ENCODE measurements at regions not wholly inside any gene's neighbourhood (a gene's known extent, or its start where the extent isn't known, plus 50 kb on each side); places are given as distances from the start of the nearest gene placed in this dataset.

- no peak for DNase-seq (ENCODE audit: low read depth in 1 of 2, low spot score in 1 of 2)
- no peak overlapping the region for H3K4me3 ChIP-seq
- TF ChIP-seq, protein P1, sequence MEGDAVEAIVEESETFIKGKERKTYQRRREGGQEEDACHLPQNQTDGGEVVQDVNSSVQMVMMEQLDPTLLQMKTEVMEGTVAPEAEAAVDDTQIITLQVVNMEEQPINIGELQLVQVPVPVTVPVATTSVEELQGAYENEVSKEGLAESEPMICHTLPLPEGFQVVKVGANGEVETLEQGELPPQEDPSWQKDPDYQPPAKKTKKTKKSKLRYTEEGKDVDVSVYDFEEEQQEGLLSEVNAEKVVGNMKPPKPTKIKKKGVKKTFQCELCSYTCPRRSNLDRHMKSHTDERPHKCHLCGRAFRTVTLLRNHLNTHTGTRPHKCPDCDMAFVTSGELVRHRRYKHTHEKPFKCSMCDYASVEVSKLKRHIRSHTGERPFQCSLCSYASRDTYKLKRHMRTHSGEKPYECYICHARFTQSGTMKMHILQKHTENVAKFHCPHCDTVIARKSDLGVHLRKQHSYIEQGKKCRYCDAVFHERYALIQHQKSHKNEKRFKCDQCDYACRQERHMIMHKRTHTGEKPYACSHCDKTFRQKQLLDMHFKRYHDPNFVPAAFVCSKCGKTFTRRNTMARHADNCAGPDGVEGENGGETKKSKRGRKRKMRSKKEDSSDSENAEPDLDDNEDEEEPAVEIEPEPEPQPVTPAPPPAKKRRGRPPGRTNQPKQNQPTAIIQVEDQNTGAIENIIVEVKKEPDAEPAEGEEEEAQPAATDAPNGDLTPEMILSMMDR (IDR thresholded peaks at IDR 0.05; ENCODE audit: low read depth, low read length), result no peak
- H3K27me3 ChIP-seq, result no peaks in the 10 kb centered on the region
- no peaks in the 10 kb centered on the region for H3K36me3 ChIP-seq
- H3K9me3 ChIP-seq (ENCODE audit: low read depth), result no peaks in the 10 kb centered on the region
- no peak overlapping the region for H3K27ac ChIP-seq
- no peaks in the 10 kb centered on the region for H3K4me1 ChIP-seq (ENCODE audit: low read depth)
These were observed 162.4 kb downstream of the PCDH20 start for GRCh38 chr13:61253105-61253877.

- Histone ChIP-seq H3K27ac (no peak overlapping the region), H3K36me3 (no peaks in the 10 kb centered on the region), H3K27me3 (no peaks in the 10 kb centered on the region), H3K4me3 (no peak overlapping the region), H3K9me3 (ENCODE audit: low read depth) (no peaks in the 10 kb centered on the region), H3K4me1 (ENCODE audit: low read depth) (no peaks in the 10 kb centered on the region)
- TF ChIP-seq, protein P1 (IDR thresholded peaks at IDR 0.05; ENCODE audit: low read depth, low read length), result no peak
- DNase-seq (ENCODE audit: low read depth in 1 of 2, low spot score in 1 of 2), result no peak
These were observed 163.4 kb downstream of the PCDH20 start for GRCh38 chr13:61252213-61252612.

DNA sequence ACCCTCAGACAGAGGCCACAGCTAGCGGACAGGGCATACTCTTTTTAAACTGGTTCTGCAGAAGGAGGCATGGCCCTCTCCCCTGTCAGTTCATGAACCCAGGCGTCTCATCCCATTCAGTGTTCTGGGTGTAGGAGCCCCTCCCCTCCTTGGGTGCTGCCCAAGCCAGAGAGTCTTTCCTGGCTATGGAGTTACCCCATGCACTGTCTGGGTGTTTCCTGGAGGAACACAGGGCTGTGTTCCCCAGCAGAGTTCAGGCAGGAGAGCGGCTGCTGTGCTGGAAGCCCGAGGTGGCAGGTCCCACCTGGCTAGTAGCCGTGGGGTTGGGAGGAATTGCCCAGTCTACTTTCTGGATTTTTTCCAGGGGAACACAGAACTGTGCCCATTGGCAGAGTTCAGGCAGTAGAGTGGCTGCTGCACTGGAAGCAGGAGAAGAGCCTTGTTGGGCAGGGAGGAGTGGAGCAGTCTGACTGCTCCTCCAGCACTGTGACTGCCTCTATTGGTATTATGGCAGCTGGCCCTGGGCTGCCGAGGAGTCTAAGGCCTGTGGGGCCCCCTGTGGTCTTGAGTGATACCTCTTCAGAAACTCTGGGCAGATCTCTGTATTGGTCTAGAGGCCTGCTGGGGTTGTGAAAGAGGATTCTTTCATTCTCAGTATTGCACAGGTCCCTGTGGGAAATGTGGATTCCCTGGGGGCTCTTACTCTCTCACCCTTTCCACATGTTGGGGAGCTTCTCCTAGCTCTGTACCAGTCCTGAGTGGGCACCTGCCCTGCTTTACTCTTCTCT is 168.3 kb downstream of the PCDH20 start:
- Histone ChIP-seq H3K27ac (no peak overlapping the region), H3K4me1 (ENCODE audit: low read depth) (no peaks in the 10 kb centered on the region), H3K9me3 (ENCODE audit: low read depth) (no peaks in the 10 kb centered on the region), H3K27me3 (no peaks in the 10 kb centered on the region), H3K4me3 (no peak overlapping the region), H3K36me3 (no peaks in the 10 kb centered on the region)
- DNase-seq (ENCODE audit: low read depth in 1 of 2, low spot score in 1 of 2), result no peak
- TF ChIP-seq, protein P1 (IDR thresholded peaks at IDR 0.05; ENCODE audit: low read depth, low read length), result no peak

DNA sequence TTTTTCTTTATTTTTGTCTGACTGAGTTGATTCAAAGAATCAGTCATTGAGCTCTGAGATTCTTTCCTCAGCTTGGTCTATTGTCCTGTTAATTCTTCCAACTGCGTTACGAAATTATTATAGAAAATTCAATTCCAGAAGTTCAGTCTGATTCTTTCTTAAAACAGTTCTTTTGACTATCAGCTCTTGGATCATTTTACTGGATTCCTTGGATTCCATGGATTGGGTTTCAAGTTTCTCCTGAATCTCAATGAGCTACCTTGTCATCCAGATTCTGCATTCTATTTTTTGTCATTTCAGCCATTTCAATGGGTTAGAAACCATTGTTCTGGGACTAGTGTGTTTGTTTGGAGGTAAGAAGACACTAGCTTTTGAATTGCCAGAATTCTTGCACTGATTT is 169.3 kb downstream of the PCDH20 start:
- TF ChIP-seq, protein P1 (IDR thresholded peaks at IDR 0.05; ENCODE audit: low read depth, low read length), result no peak
- no peak for DNase-seq (ENCODE audit: low read depth in 1 of 2, low spot score in 1 of 2)
- no peaks in the 10 kb centered on the region for H3K27me3 ChIP-seq
- H3K36me3 ChIP-seq, result no peaks in the 10 kb centered on the region
- H3K9me3 ChIP-seq (ENCODE audit: low read depth), result no peaks in the 10 kb centered on the region
- no peaks in the 10 kb centered on the region for H3K4me1 ChIP-seq (ENCODE audit: low read depth)
- H3K27ac ChIP-seq, result no peak overlapping the region
- no peak overlapping the region for H3K4me3 ChIP-seq

DNA sequence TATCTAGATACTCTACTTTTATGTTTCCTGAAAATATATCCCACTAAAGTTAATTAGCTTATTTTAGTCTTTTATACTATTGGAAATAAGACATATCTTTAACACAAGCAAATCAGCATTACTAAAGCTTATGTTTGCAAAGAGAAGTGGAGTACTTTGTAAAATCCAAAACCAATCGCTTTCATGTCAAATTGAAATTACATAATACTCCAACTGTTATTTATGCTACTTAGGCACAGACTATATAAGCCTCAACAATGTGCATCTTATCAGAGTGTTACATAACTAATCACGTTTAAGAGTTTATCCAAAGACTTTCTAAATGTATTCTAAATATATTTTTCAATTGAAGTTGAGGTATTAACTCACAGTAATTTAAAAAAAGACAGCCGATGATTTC is 200.0 kb downstream of the PCDH20 start:
- Histone ChIP-seq H3K4me3 (no peak overlapping the region), H3K27ac (no peak overlapping the region), H3K27me3 (no peaks in the 10 kb centered on the region), H3K36me3 (no peaks in the 10 kb centered on the region), H3K4me1 (ENCODE audit: low read depth) (no peaks in the 10 kb centered on the region), H3K9me3 (ENCODE audit: low read depth) (no peaks in the 10 kb centered on the region)
- no peak for DNase-seq (ENCODE audit: low read depth in 1 of 2, low spot score in 1 of 2)
- TF ChIP-seq, protein P1 (IDR thresholded peaks at IDR 0.05; ENCODE audit: low read depth, low read length), result no peak

Data from cardiac muscle cell (in vitro differentiated cells and primary cell).